Trophoblast cell (in vitro differentiated cells and primary cell): ENCODE measurements at regions not wholly inside any gene's neighbourhood (a gene's known extent, or its start where the extent isn't known, plus 50 kb on each side); places are given as distances from the start of the nearest gene placed in this dataset.

Source experiments
- DNase-seq, 2 donors: peaks; one replicate each; pipeline ENCODE4 v3.0.0-alpha.2; 2016
- H2AFZ ChIP-seq: 2 replicates; pipeline ENCODE4 v1.6.1; 2013; ENCODE audit warnings: low read length, moderate library complexity, mild to moderate bottlenecking; ENCODE audit not compliant: insufficient read depth, poor library complexity
- H2AK5ac ChIP-seq: 2 replicates; pipeline ENCODE4 v1.6.1; 2013; ENCODE audit warnings: mild to moderate bottlenecking, low read length
- H2BK120ac ChIP-seq: 2 replicates; pipeline ENCODE4 v1.6.1; 2013; ENCODE audit warnings: low read length, mild to moderate bottlenecking, moderate library complexity; ENCODE audit not compliant: insufficient read depth, poor library complexity
- H2BK12ac ChIP-seq: 2 replicates; pipeline ENCODE4 v1.6.1; 2013; ENCODE audit warnings: mild to moderate bottlenecking, low read length, moderate library complexity
- H2BK5ac ChIP-seq: 2 replicates; pipeline ENCODE4 v1.6.1; 2013; ENCODE audit warnings: low read length, low read depth, moderate library complexity, mild to moderate bottlenecking; ENCODE audit not compliant: poor library complexity
- H3K14ac ChIP-seq: 2 replicates; pipeline ENCODE4 v1.6.1; 2013; ENCODE audit warnings: mild to moderate bottlenecking, low read length
- H3K18ac ChIP-seq: 2 replicates; pipeline ENCODE4 v1.6.1; 2013; ENCODE audit warnings: mild to moderate bottlenecking, low read length
- H3K23ac ChIP-seq: 2 replicates; pipeline ENCODE4 v1.6.1; 2013; ENCODE audit warnings: low read length
- H3K27ac ChIP-seq: 2 replicates; pipeline ENCODE4 v1.5.1; 2013; ENCODE audit warnings: low read depth, mild to moderate bottlenecking, inconsistent platforms, low read length, moderate library complexity
- H3K27me3 ChIP-seq: 2 replicates; pipeline ENCODE4 v1.6.1; 2013; ENCODE audit warnings: inconsistent platforms, mild to moderate bottlenecking, low read length, moderate library complexity; ENCODE audit not compliant: insufficient read depth
- H3K36me3 ChIP-seq, 2 experiments: 1 replicate in 1 of 2; 2 replicates in 1 of 2; pipeline ENCODE4 v1.6.1; 2013; ENCODE audit warnings: low read length in 2 of 2, mild to moderate bottlenecking in 2 of 2, moderate library complexity in 1 of 2; ENCODE audit not compliant: insufficient read depth in 2 of 2, control insufficient read depth in 1 of 2
- H3K4ac ChIP-seq: 2 replicates; pipeline ENCODE4 v1.6.1; 2013; ENCODE audit warnings: low read depth, mild to moderate bottlenecking, low read length, moderate library complexity
- H3K4me1 ChIP-seq, 2 experiments: 1 replicate in 1 of 2; 2 replicates in 1 of 2; pipeline ENCODE4 v1.6.1; 2013; ENCODE audit warnings: low read length in 2 of 2, mild to moderate bottlenecking in 2 of 2, moderate library complexity in 1 of 2; ENCODE audit not compliant: insufficient read depth in 2 of 2, control insufficient read depth in 1 of 2
- H3K4me2 ChIP-seq: 2 replicates; pipeline ENCODE4 v1.6.1; 2013; ENCODE audit warnings: inconsistent platforms, mild to moderate bottlenecking, low read length, moderate library complexity
- H3K4me3 ChIP-seq: 2 replicates; pipeline ENCODE4 v1.5.1; 2013; ENCODE audit warnings: mild to moderate bottlenecking, low read depth, low read length, inconsistent platforms
- H3K79me1 ChIP-seq: one replicate; pipeline ENCODE4 v1.6.1; 2013; ENCODE audit warnings: low read length
- H3K79me2 ChIP-seq: 2 replicates; pipeline ENCODE4 v1.6.1; 2013; ENCODE audit warnings: low read length, mild to moderate bottlenecking; ENCODE audit not compliant: control insufficient read depth, insufficient read depth, poor library complexity
- H3K9ac ChIP-seq: 2 replicates; pipeline ENCODE4 v1.6.1; 2013; ENCODE audit warnings: mild to moderate bottlenecking, low read length
- H3K9me3 ChIP-seq: 2 replicates; pipeline ENCODE4 v1.6.1; 2013; ENCODE audit warnings: low read depth, mild to moderate bottlenecking, control low read depth, inconsistent platforms, low read length; ENCODE audit not compliant: insufficient read depth
- H4K12ac ChIP-seq: 2 replicates; pipeline ENCODE4 v1.6.1; 2013; ENCODE audit warnings: low read depth, mild to moderate bottlenecking, low read length, moderate library complexity
- H4K8ac ChIP-seq: 2 replicates; pipeline ENCODE4 v1.6.1; 2013; ENCODE audit warnings: low read depth, mild to moderate bottlenecking, low read length, moderate library complexity
- H4K91ac ChIP-seq: one replicate; pipeline ENCODE4 v1.6.1; 2013; ENCODE audit warnings: low read depth, mild to moderate bottlenecking, low read length, moderate library complexity
- WGBS: extraction: QIAGEN DNeasy Blood & Tissue Kit; methylation state at CpG from one replicate; pipeline ENCODE4 v1.1.7; 2013; ENCODE audit warnings: missing lambda C conversion rate; ENCODE audit not compliant: insufficient read length, insufficient coverage; ENCODE audit errors: extremely low coverage; 5-methylcytosine and 5-hydroxymethylcytosine counted together

DNA sequence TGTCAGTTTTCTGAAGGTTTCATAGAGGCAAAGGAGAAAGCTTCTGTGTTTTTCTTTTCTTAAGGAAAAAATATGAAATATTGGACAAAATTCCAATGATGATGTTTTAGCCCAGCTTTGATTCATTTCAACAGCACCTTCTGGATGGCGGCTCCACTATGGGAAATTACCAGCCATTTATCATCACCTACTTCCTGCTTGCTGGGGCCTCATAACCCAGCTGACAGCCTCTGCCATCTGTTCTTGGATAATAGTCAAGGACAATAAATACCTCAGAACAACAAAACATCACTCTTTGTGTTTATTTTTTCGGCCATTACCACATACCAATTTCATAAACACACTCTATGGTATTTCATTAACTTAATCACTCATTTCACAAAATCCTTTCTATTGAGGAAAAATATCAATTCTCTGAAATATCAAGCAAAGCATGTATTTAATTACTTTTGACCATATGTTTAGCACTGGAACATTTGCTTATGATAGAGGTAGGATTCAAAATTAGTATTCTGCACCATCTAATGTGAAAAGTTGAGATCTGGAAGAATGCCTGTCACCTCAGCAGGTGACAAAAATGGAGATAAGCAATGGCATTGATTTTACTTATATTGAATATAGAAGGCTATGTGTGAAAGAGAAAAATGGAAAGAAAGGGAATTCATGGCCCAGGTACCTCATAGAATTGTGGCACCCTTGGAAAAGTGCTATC, 629.7 kb downstream of the LIG4 start:
- no peak overlapping the region for H3K18ac ChIP-seq
- no peak overlapping the region for H2AK5ac ChIP-seq
- no peak overlapping the region for H4K12ac ChIP-seq
- H3K4me2 ChIP-seq = no peak overlapping the region
- H3K4me1 ChIP-seq = no peaks in the 10 kb centered on the region
- no peak overlapping the region for H3K23ac ChIP-seq
- H4K91ac ChIP-seq = no peak overlapping the region
- H2AFZ ChIP-seq = no peak overlapping the region
- no peak overlapping the region for H3K14ac ChIP-seq
- H3K79me2 ChIP-seq = no peaks in the 10 kb centered on the region
- no peak overlapping the region for H3K9ac ChIP-seq
- H2BK120ac ChIP-seq = no peak overlapping the region
- H3K4ac ChIP-seq = no peak overlapping the region
- DNase-seq = no peak
- no peaks in the 10 kb centered on the region for H3K79me1 ChIP-seq
- no peak overlapping the region for H3K27ac ChIP-seq
- H3K4me3 ChIP-seq = no peak overlapping the region
- no peaks in the 10 kb centered on the region for H3K27me3 ChIP-seq
- H2BK5ac ChIP-seq = no peak overlapping the region
- no peaks in the 10 kb centered on the region for H3K36me3 ChIP-seq
- 100% methylated on average over 1 of the region's 2 CpGs for WGBS
- H4K8ac ChIP-seq = no peak overlapping the region
- H2BK12ac ChIP-seq = no peak overlapping the region
- H3K9me3 ChIP-seq = no peaks in the 10 kb centered on the region

DNA sequence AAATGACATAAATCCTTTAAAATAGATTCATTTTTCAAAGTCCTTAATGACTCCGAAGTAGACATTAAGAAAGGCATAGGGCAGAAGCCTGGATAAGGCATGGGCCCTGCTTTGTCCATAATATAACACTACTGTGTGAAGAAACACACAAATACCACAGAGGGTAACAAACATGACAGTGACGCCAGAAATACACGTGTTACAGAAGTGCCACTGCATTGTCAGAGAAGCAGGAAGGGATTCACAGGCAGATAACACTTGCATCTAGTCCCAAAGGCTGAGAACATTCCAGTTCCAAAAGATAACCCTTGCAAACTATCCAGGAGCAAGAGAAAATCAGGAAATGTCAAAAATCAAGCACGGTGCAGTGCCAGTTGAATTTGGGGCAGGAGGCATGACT, 633.2 kb downstream of the LIG4 start:
- Histone ChIP-seq H3K14ac (no peak overlapping the region), H3K79me1 (no peaks in the 10 kb centered on the region), H3K4me2 (no peak overlapping the region), H3K9me3 (no peaks in the 10 kb centered on the region), H3K27me3 (no peaks in the 10 kb centered on the region), H3K18ac (no peak overlapping the region), H3K79me2 (no peaks in the 10 kb centered on the region), H3K23ac (no peak overlapping the region), H4K91ac (no peak overlapping the region), H2BK120ac (no peak overlapping the region), H3K4ac (no peak overlapping the region), H4K8ac (no peak overlapping the region), H3K4me1 (no peaks in the 10 kb centered on the region), H2BK12ac (no peak overlapping the region), H2AK5ac (no peak overlapping the region), H4K12ac (no peak overlapping the region), H3K27ac (no peak overlapping the region), H2BK5ac (no peak overlapping the region), H3K4me3 (no peak overlapping the region), H2AFZ (no peak overlapping the region), H3K9ac (no peak overlapping the region), H3K36me3 (no peaks in the 10 kb centered on the region)
- no CpG with 5 or more reads among the region's 4 CpGs for WGBS
- DNase-seq = no peak

DNA sequence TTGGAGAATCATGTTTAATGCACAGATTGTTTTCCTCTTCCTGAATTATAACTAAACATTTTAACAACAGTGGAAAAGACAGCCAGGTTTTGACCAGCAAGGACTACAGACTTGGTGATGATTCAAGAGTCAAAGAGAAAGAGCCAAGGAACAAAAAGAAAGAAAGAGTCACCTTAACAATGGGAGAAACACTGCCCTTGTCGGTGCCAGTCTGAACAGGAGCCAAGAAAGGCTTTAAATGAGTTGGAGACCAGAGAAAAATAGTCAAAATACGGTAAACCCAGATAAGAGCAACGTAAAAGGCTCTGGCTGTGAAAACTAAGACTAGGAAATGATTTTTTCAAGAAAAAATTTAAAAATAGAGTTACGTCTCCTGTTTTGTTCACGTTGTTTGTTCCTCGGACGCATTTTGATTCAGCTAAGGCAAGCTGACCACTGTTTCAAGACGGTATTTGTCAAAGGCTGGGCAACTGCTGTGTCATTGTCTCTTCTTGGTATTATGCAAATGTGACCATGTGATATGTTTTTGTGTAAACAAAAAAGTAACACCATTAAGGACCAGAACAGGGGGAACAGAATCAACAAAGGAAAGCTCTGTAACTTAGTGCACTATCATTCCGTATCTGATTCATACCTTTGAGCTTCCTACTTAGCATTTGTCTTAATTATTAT, 634.5 kb downstream of the LIG4 start:
- Histone ChIP-seq H3K27me3 (no peaks in the 10 kb centered on the region), H4K8ac (no peak overlapping the region), H2AK5ac (no peak overlapping the region), H3K79me2 (no peaks in the 10 kb centered on the region), H3K23ac (no peak overlapping the region), H4K91ac (no peak overlapping the region), H4K12ac (no peak overlapping the region), H3K9me3 (no peaks in the 10 kb centered on the region), H2AFZ (no peak overlapping the region), H2BK5ac (no peak overlapping the region), H2BK12ac (no peak overlapping the region), H3K79me1 (no peaks in the 10 kb centered on the region), H3K4me3 (no peak overlapping the region), H3K4me1 (no peaks in the 10 kb centered on the region), H2BK120ac (no peak overlapping the region), H3K14ac (no peak overlapping the region), H3K9ac (no peak overlapping the region), H3K18ac (no peak overlapping the region), H3K4me2 (no peak overlapping the region), H3K36me3 (no peaks in the 10 kb centered on the region), H3K27ac (no peak overlapping the region), H3K4ac (no peak overlapping the region)
- no peak for DNase-seq
- WGBS = no CpG with 5 or more reads among the region's 9 CpGs

DNA sequence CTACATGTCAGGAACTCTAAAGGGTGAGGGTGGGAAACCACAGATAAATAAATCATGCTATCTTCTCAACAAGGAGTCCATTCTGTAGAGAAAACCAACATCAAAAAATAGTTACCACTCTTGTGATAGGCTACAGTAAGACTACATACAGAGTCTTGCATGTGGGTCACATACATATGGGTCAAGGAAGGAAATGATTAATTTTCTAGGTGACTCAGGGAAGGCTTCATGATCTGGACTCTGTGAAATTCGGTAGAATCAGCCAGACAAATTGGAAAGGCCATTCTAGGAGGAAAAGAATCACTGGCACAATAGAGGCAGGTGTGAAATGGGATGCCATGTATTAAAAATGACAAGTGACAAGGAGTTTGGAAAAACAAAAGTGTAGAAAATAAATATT, 638.9 kb downstream of the LIG4 start:
- Histone ChIP-seq H2AFZ (no peak overlapping the region), H4K12ac (no peak overlapping the region), H3K27me3 (no peaks in the 10 kb centered on the region), H4K91ac (no peak overlapping the region), H3K79me2 (no peaks in the 10 kb centered on the region), H3K4me2 (no peak overlapping the region), H2BK12ac (no peak overlapping the region), H3K27ac (no peak overlapping the region), H2BK5ac (no peak overlapping the region), H3K79me1 (no peaks in the 10 kb centered on the region), H3K4ac (no peak overlapping the region), H2AK5ac (no peak overlapping the region), H3K4me3 (no peak overlapping the region), H2BK120ac (no peak overlapping the region), H3K18ac (no peak overlapping the region), H3K4me1 (no peaks in the 10 kb centered on the region), H3K36me3 (no peaks in the 10 kb centered on the region), H3K23ac (no peak overlapping the region), H3K14ac (no peak overlapping the region), H3K9me3 (no peaks in the 10 kb centered on the region), H3K9ac (no peak overlapping the region), H4K8ac (no peak overlapping the region)
- no peak for DNase-seq
- WGBS = no CpG with 5 or more reads among the region's 1 CpG
